H1 (cell line): ENCODE measurements at regions not wholly inside any gene's neighbourhood (a gene's known extent, or its start where the extent isn't known, plus 50 kb on each side); places are given as distances from the start of the nearest gene placed in this dataset.

Experiments used
- BCL11A ChIP-seq, 2 experiments: IDR thresholded peaks; one replicate each; pipeline ENCODE4 v1.6.1; 2011; ENCODE audit warnings: low read depth in 2 of 2, low read length in 2 of 2, mild to moderate bottlenecking in 2 of 2
- CBX8 ChIP-seq: fragments of 300-800, 300-1000 bp; sonication (generic); IDR thresholded peaks from 2 replicates; pipeline ENCODE4 v1.7.1; 2016; ENCODE audit warnings: low read depth, low read length, borderline replicate concordance
- CEBPB ChIP-seq: IDR thresholded peaks from 2 replicates; pipeline ENCODE4 v1.6.1; 2012; ENCODE audit warnings: low read depth, low read length
- EP300 ChIP-seq, 2 experiments: IDR thresholded peaks; 1 replicate in 1 of 2; 2 replicates in 1 of 2; pipeline ENCODE4 v1.6.1; 2011 to 2012; ENCODE audit warnings: low read depth in 2 of 2, low read length in 2 of 2, mild to moderate bottlenecking in 2 of 2, borderline replicate concordance in 1 of 2, inconsistent platforms in 1 of 2, moderate library complexity in 1 of 2
- EZH2 ChIP-seq: fragments of 200-600 bp; sonication (generic); IDR thresholded peaks from 2 replicates; pipeline ENCODE4 v1.7.1; 2012; ENCODE audit warnings: low read depth, mild to moderate bottlenecking, moderate library complexity, low read length, inconsistent platforms; ENCODE audit not compliant: severe bottlenecking
- JUND ChIP-seq: IDR thresholded peaks from 2 replicates; pipeline ENCODE4 v1.6.1; 2011; ENCODE audit warnings: mild to moderate bottlenecking, improper control_type of control experiment, low read length
- TF ChIP-seq, protein P1 (sequence below), 3 experiments: IDR thresholded peaks; 1 replicate in 2 of 3; 2 replicates in 1 of 3; pipeline versions ENCODE4 v1.5.1 to v1.6.1; 2011; ENCODE audit warnings: low read length in 3 of 3, mild to moderate bottlenecking in 3 of 3, inconsistent platforms in 2 of 3, low read depth in 1 of 3, moderate library complexity in 1 of 3; ENCODE audit not compliant: insufficient read depth in 1 of 3; ENCODE audit errors: control extremely low read depth in 1 of 3
- TF ChIP-seq, protein P2 (sequence below): IDR thresholded peaks from 2 replicates; pipeline ENCODE4 v1.6.1; 2012; ENCODE audit warnings: inconsistent platforms

DNA sequence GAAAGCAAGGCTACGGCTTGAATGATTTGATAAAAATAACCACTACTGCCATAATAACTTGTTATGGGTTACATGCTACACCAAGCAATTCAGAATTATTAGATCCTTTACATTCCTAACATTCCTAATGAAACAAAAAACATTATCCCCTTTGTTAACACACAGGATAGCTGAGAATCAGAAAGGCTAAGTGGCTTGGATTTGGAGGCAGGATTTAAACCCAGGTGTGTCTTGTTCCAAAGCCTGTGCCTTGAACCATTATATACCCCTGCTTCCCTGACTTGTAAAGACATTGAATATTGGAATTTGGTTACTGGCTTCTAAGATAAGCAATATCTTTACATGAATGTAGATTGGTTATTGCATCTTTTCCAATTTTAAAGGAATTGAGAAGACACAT, 417.1 kb upstream of the GOLIM4 start:
- no peak for TF ChIP-seq CEBPB
- TF ChIP-seq, protein P1, sequence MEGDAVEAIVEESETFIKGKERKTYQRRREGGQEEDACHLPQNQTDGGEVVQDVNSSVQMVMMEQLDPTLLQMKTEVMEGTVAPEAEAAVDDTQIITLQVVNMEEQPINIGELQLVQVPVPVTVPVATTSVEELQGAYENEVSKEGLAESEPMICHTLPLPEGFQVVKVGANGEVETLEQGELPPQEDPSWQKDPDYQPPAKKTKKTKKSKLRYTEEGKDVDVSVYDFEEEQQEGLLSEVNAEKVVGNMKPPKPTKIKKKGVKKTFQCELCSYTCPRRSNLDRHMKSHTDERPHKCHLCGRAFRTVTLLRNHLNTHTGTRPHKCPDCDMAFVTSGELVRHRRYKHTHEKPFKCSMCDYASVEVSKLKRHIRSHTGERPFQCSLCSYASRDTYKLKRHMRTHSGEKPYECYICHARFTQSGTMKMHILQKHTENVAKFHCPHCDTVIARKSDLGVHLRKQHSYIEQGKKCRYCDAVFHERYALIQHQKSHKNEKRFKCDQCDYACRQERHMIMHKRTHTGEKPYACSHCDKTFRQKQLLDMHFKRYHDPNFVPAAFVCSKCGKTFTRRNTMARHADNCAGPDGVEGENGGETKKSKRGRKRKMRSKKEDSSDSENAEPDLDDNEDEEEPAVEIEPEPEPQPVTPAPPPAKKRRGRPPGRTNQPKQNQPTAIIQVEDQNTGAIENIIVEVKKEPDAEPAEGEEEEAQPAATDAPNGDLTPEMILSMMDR (IDR thresholded peaks at IDR 0.05; ENCODE audit: control extremely low read depth in 1 of 3, insufficient read depth in 1 of 3, low read depth in 1 of 3, low read length in 3 of 3), result no peak
- TF ChIP-seq BCL11A (IDR thresholded peaks at IDR 0.05; ENCODE audit: low read depth in 2 of 2, low read length in 2 of 2), result no peak
- TF ChIP-seq, protein P2, sequence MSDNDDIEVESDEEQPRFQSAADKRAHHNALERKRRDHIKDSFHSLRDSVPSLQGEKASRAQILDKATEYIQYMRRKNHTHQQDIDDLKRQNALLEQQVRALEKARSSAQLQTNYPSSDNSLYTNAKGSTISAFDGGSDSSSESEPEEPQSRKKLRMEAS, result no peak
- no peak for TF ChIP-seq EZH2
- no peak for TF ChIP-seq CBX8
- TF ChIP-seq EP300 (IDR thresholded peaks at IDR 0.05; ENCODE audit: borderline replicate concordance in 1 of 2, low read depth in 2 of 2, low read length in 2 of 2), result no peak
- no peak for TF ChIP-seq JUND
